ENCODE measurements at regions not wholly inside any gene's neighbourhood (a gene's known extent, or its start where the extent isn't known, plus 50 kb on each side); places are given as distances from the start of the nearest gene placed in this dataset.
"Not testable (repeated sequence)": the region's sequence is repeated elsewhere in the genome, so short reads cannot be mapped to it uniquely, and the experiment has no call there.

DNA sequence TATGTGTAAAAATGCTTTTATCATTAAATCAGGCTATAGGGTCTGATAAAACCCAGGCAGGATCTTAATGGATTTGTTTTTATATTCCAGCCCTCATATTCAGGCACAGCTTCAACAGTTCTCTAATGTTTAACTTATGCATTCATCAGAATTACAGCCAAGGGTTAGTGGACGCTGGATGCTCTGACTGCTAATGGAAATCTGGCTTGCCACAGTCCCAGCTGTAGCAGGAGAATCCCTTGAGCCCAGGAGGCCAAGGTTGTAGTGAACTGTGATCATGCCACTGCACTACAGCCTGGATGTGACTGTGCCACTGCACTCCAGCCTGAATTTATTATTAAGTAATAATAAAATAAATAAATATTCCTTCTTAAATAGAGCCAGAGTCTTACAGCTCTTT is 98.0 kb downstream of the SLC25A46 start:
- H3K4me1 Mint-ChIP-seq = no peaks in the 10 kb centered on the region
- H3K36me3 ChIP-seq (ENCODE audit: control insufficient read depth in 2 of 3, insufficient read depth in 3 of 3, low read length in 3 of 3) = no peaks in the 10 kb centered on the region
- H3K36me3 Mint-ChIP-seq = no peaks in the 10 kb centered on the region
- peaks cover 0 to 13% (median 2%) of the 10 kb centered on the region in 11 donors for H3K9me3 Mint-ChIP-seq
- no peak overlapping the region for H3K4me3 Mint-ChIP-seq
- no peaks in the 10 kb centered on the region for H3K27me3 ChIP-seq (ENCODE audit: control insufficient read depth in 2 of 2, insufficient read depth in 2 of 2, low read length in 2 of 2)
- H3K27ac ChIP-seq (ENCODE audit: low read depth, low read length) = no peak overlapping the region
- DNase-seq (no peak), ATAC-seq (no peak)
- ChIA-PET POLR2A (interaction anchor here (0.7 kb wide), 1 partner anchor 47 kb away, joined by 3 read pairs; no protein-coding TSS in a partner anchor), CTCF (no interaction called here)
- H3K4me1 ChIP-seq (ENCODE audit: control insufficient read depth in 2 of 2, insufficient read depth in 2 of 2, low read length in 2 of 2) = no peaks in the 10 kb centered on the region
- H3K9me3 ChIP-seq (ENCODE audit: control insufficient read depth in 2 of 3, low read length in 3 of 3) = no peaks in the 10 kb centered on the region
- intact Hi-C loops (cut with micrococcal nuclease) = no loop called here
- H3K4me3 ChIP-seq (ENCODE audit: low read length) = no peak overlapping the region
- H3K27me3 Mint-ChIP-seq = peaks cover 0 to 15% (median 6%) of the 10 kb centered on the region in 5 donors
- H3K27ac Mint-ChIP-seq = no peak overlapping the region

DNA sequence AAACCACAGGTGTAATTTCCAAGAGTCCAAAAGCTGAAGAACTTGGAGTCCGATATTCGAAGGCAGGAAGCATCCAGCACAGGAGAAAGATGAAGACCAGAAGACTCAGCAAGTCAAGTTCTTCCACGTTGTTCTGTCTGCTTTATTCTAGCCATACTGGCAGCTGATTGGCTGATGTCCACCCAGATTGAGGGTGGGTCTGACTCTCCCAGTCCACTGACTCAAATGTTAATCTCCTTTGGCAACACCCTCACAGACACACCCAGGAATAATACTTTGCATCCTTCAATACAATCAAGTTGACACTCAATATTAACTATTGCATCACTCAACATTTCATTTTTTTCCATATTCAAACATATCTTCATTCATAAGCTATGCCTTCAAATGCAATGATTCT is 99.5 kb downstream of the SLC25A46 start:
- Mint-ChIP-seq H3K9me3 (peaks cover 0 to 13% (median 2%) of the 10 kb centered on the region in 11 donors), H3K27me3 (peaks cover 0 to 15% (median 9%) of the 10 kb centered on the region in 5 donors)
- intact Hi-C loops (cut with micrococcal nuclease); H3K4me1 Mint-ChIP-seq; H3K4me1 ChIP-seq (ENCODE audit: control insufficient read depth in 2 of 2, insufficient read depth in 2 of 2, low read length in 2 of 2); H3K4me3 ChIP-seq (ENCODE audit: low read length); DNase-seq; H3K27me3 ChIP-seq (ENCODE audit: control insufficient read depth in 2 of 2, insufficient read depth in 2 of 2, low read length in 2 of 2); H3K4me3 Mint-ChIP-seq; H3K27ac ChIP-seq (ENCODE audit: low read depth, low read length); POLR2A ChIA-PET; H3K36me3 ChIP-seq (ENCODE audit: control insufficient read depth in 2 of 3, insufficient read depth in 3 of 3, low read length in 3 of 3); H3K9me3 ChIP-seq (ENCODE audit: control insufficient read depth in 2 of 3, low read length in 3 of 3); H3K27ac Mint-ChIP-seq; ATAC-seq; H3K36me3 Mint-ChIP-seq; CTCF ChIA-PET: not testable (repeated sequence)

DNA sequence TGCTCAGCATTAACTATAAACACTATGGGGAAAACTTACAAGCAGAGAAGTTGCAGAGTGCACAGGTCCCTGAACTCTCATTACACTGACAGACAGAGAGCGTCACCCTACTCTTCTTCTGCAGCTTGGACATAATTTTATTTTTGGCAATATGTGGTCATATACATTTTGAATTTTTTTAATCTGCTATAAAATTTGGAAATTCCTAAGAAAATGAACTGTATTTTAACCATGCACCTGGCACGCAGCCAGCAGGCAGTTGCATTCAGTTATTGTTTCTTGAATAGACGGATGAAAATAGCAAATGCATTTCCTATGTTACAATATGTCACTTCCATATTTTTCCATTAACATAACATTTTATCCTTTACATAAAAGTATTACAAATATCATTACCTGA is 100.2 kb downstream of the SLC25A46 start:
- DNase-seq (no peak), ATAC-seq (no peak)
- H3K9me3 ChIP-seq (ENCODE audit: control insufficient read depth in 2 of 3, low read length in 3 of 3) = no peaks in the 10 kb centered on the region
- peaks cover 0 to 17% (median 2%) of the 10 kb centered on the region in 11 donors for H3K9me3 Mint-ChIP-seq
- intact Hi-C loops (cut with micrococcal nuclease) = no loop called here
- no peak overlapping the region for H3K4me3 ChIP-seq (ENCODE audit: low read length)
- H3K4me3 Mint-ChIP-seq = no peak overlapping the region
- peaks cover 0 to 15% (median 14%) of the 10 kb centered on the region in 5 donors for H3K27me3 Mint-ChIP-seq
- H3K27ac ChIP-seq (ENCODE audit: low read depth, low read length) = no peak overlapping the region
- no peaks in the 10 kb centered on the region for H3K36me3 Mint-ChIP-seq
- H3K27ac Mint-ChIP-seq = no peak overlapping the region
- no peaks in the 10 kb centered on the region for H3K4me1 Mint-ChIP-seq
- no peaks in the 10 kb centered on the region for H3K4me1 ChIP-seq (ENCODE audit: control insufficient read depth in 2 of 2, insufficient read depth in 2 of 2, low read length in 2 of 2)
- no peaks in the 10 kb centered on the region for H3K27me3 ChIP-seq (ENCODE audit: control insufficient read depth in 2 of 2, insufficient read depth in 2 of 2, low read length in 2 of 2)
- ChIA-PET CTCF (no interaction called here), POLR2A (no interaction called here)
- H3K36me3 ChIP-seq (ENCODE audit: control insufficient read depth in 2 of 3, insufficient read depth in 3 of 3, low read length in 3 of 3) = no peaks in the 10 kb centered on the region

DNA sequence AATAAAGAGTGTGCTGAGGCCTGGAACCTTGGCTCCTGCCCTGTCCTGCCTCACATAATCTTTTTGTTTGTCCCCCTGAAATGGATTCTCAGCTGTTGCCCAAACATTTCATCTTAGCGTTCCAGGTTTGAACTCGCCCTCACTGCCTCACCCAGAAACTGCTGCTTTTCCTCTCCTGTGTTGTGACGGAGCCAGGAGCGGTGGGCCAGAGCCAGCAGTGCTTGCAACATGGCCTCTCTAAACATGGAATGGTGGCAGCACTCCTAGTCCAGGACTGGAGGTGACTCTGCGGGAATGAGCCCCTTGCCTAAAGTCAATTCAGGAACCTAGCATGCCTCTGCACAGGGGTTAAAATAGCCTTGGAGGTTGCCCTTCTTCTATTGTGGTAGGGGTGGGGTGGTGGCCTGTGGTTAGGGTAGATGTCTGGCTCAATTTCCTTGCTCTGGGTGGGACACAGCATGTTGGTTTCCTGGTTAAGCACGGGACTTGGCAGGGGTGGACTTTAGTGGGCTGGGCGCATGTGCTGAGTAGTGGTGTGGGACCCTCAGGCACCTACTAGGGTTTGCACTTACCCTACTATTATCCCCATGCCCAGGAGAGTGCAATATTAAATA is 101.6 kb downstream of the SLC25A46 start:
- ATAC-seq (no peak), DNase-seq (no peak)
- Histone ChIP-seq H3K4me1 (ENCODE audit: control insufficient read depth in 2 of 2, insufficient read depth in 2 of 2, low read length in 2 of 2) (no peaks in the 10 kb centered on the region), H3K9me3 (ENCODE audit: control insufficient read depth in 2 of 3, low read length in 3 of 3) (no peaks in the 10 kb centered on the region), H3K27ac (ENCODE audit: low read depth, low read length) (no peak overlapping the region), H3K27me3 (ENCODE audit: control insufficient read depth in 2 of 2, insufficient read depth in 2 of 2, low read length in 2 of 2) (no peaks in the 10 kb centered on the region), H3K4me3 (ENCODE audit: low read length) (no peak overlapping the region), H3K36me3 (ENCODE audit: control insufficient read depth in 2 of 3, insufficient read depth in 3 of 3, low read length in 3 of 3) (no peaks in the 10 kb centered on the region)
- no peak overlapping the region for H3K27ac Mint-ChIP-seq
- CTCF ChIA-PET = no interaction called here
- no peaks in the 10 kb centered on the region for H3K4me1 Mint-ChIP-seq
- POLR2A ChIA-PET = no interaction called here
- peaks cover 0 to 18% (median 2%) of the 10 kb centered on the region in 11 donors for H3K9me3 Mint-ChIP-seq
- peaks cover 0 to 15% (median 14%) of the 10 kb centered on the region in 5 donors for H3K27me3 Mint-ChIP-seq
- intact Hi-C loops (cut with micrococcal nuclease) = no loop called here
- no peak overlapping the region for H3K4me3 Mint-ChIP-seq
- no peaks in the 10 kb centered on the region for H3K36me3 Mint-ChIP-seq

DNA sequence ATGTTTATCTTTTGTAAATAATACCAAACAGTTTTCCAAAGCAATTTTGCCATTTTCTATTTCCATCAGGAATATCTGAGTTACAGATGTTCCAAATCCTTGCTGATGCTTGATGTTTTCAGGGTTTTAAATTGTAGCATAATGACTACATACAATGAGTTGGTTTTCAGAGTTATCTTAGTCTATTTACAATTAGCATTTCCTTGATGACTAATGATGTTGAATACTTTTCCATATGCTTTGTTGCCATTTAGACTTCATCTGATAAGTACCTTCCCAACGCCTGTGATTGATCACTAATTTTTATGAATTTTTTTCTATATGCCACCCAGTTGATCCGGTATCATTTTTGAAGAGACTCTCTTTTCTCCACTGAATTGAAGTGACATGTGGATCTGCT is 102.3 kb downstream of the SLC25A46 start:
- ATAC-seq = no peak
- Histone ChIP-seq H3K27me3 (ENCODE audit: control insufficient read depth in 2 of 2, insufficient read depth in 2 of 2, low read length in 2 of 2) (no peaks in the 10 kb centered on the region), H3K36me3 (ENCODE audit: control insufficient read depth in 2 of 3, insufficient read depth in 3 of 3, low read length in 3 of 3) (no peaks in the 10 kb centered on the region), H3K27ac (ENCODE audit: low read depth, low read length) (no peak overlapping the region), H3K4me3 (ENCODE audit: low read length) (no peak overlapping the region), H3K9me3 (ENCODE audit: control insufficient read depth in 2 of 3, low read length in 3 of 3) (no peaks in the 10 kb centered on the region), H3K4me1 (ENCODE audit: control insufficient read depth in 2 of 2, insufficient read depth in 2 of 2, low read length in 2 of 2) (no peaks in the 10 kb centered on the region)
- no peak overlapping the region for H3K27ac Mint-ChIP-seq
- ChIA-PET POLR2A (no interaction called here), CTCF (no interaction called here)
- no peak for DNase-seq
- no peaks in the 10 kb centered on the region for H3K36me3 Mint-ChIP-seq
- H3K9me3 Mint-ChIP-seq = peaks cover 0 to 12% (median 0%) of the 10 kb centered on the region in 11 donors
- H3K4me3 Mint-ChIP-seq = no peak overlapping the region
- no peaks in the 10 kb centered on the region for H3K4me1 Mint-ChIP-seq
- intact Hi-C loops (cut with micrococcal nuclease) = no loop called here
- peaks cover 0 to 15% (median 9%) of the 10 kb centered on the region in 5 donors for H3K27me3 Mint-ChIP-seq

DNA sequence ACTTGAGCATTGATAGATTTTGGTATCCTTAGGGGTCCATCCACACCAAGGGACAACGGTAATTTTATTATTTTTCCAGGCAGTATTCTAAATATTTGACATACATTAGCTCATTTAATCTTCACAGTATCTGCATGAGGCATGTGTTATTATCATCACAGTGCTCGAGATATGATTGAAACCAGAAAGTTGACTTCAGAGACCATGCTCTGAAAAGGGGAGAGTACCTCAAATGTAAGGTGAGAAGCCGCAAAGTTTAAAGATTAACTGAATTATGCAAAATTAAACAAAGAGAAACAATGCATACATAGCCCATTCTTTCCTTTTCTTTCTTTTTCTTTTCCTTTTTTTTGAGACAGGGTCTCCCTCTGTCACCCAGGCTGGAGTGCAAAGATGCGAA is 104.1 kb downstream of the SLC25A46 start:
- Mint-ChIP-seq H3K27ac (no peak overlapping the region), H3K4me1 (no peaks in the 10 kb centered on the region), H3K9me3 (peaks cover 0 to 12% (median 0%) of the 10 kb centered on the region in 11 donors), H3K27me3 (peaks cover 0 to 14% (median 7%) of the 10 kb centered on the region in 5 donors), H3K4me3 (no peak overlapping the region), H3K36me3 (no peaks in the 10 kb centered on the region)
- ATAC-seq (no peak), DNase-seq (no peak)
- POLR2A ChIA-PET = no interaction called here
- Histone ChIP-seq H3K9me3 (ENCODE audit: control insufficient read depth in 2 of 3, low read length in 3 of 3) (no peaks in the 10 kb centered on the region), H3K4me1 (ENCODE audit: control insufficient read depth in 2 of 2, insufficient read depth in 2 of 2, low read length in 2 of 2) (no peaks in the 10 kb centered on the region), H3K4me3 (ENCODE audit: low read length) (no peak overlapping the region), H3K36me3 (ENCODE audit: control insufficient read depth in 2 of 3, insufficient read depth in 3 of 3, low read length in 3 of 3) (no peaks in the 10 kb centered on the region), H3K27ac (ENCODE audit: low read depth, low read length) (no peak overlapping the region), H3K27me3 (ENCODE audit: control insufficient read depth in 2 of 2, insufficient read depth in 2 of 2, low read length in 2 of 2) (no peaks in the 10 kb centered on the region)
- intact Hi-C loops (cut with micrococcal nuclease) = no loop called here
- CTCF ChIA-PET = no interaction called here

DNA sequence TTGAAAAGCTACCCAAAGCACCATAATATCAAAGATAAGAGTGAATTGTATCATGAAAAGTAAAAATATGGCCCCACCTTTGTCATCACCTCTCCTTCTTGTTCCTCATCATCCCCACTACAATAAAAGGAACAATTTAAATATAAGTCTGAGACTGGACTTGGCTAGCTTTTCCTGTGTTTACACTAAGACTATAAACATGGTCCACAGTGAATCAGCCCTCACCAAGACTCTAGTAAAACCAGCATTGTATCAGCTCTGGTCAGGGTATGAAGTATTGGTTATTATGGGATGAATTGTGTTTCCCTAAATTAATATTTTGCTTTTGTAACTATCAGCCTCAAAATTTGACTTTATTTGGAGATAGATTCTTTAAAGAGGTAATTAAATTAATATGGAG is 105.4 kb downstream of the SLC25A46 start:
- Mint-ChIP-seq H3K27me3 (peaks cover 0 to 9% (median 7%) of the 10 kb centered on the region in 5 donors), H3K27ac (no peak overlapping the region), H3K4me3 (no peak overlapping the region), H3K4me1 (no peaks in the 10 kb centered on the region), H3K36me3 (no peaks in the 10 kb centered on the region), H3K9me3 (peaks cover 0 to 24% (median 3%) of the 10 kb centered on the region in 11 donors)
- H3K9me3 ChIP-seq (ENCODE audit: control insufficient read depth in 2 of 3, low read length in 3 of 3) = no peaks in the 10 kb centered on the region
- ATAC-seq = no peak
- H3K36me3 ChIP-seq (ENCODE audit: control insufficient read depth in 2 of 3, insufficient read depth in 3 of 3, low read length in 3 of 3) = no peaks in the 10 kb centered on the region
- no peak for DNase-seq
- ChIA-PET POLR2A (no interaction called here), CTCF (no interaction called here)
- H3K27me3 ChIP-seq (ENCODE audit: control insufficient read depth in 2 of 2, insufficient read depth in 2 of 2, low read length in 2 of 2) = no peaks in the 10 kb centered on the region
- H3K4me1 ChIP-seq (ENCODE audit: control insufficient read depth in 2 of 2, insufficient read depth in 2 of 2, low read length in 2 of 2) = no peaks in the 10 kb centered on the region
- intact Hi-C loops (cut with micrococcal nuclease) = no loop called here
- H3K4me3 ChIP-seq (ENCODE audit: low read length) = no peak overlapping the region
- no peak overlapping the region for H3K27ac ChIP-seq (ENCODE audit: low read depth, low read length)

Measured in naive thymus-derived CD4-positive, alpha-beta T cell (primary cell).